ENCODE measurements at regions not wholly inside any gene's neighbourhood (a gene's known extent, or its start where the extent isn't known, plus 50 kb on each side); places are given as distances from the start of the nearest gene placed in this dataset.

- no peak for DNase-seq
Measured at GRCh38 chr5:166980666-166981065, 1310.8 kb upstream of the WWC1 start.

GRCh38 chr5:166982226-166982625 lies 1309.2 kb upstream of the WWC1 start:
- DNase-seq = no peak

DNA sequence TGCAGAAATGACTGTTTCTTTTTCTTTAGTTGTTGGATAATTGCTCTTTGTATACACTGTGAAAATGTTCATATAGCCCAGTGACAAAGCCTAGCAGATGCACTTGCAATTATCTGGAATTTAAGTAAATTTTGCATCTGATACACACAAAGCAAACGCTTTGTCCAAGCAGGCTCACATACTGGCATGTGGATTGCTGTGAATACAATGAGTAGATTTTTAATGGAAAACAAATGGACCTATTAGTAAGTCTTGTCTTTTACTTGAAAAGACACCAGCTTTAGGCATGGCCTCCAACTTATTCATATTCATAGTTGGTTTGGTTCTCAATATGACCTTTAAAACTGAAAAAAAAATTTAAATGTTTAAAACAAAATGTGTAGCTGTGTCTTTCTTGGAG lies 1299.8 kb upstream of the WWC1 start:
- DNase-seq = no peak

- DNase-seq = no peak
Measured at GRCh38 chr5:166992108-166992507, 1299.3 kb upstream of the WWC1 start.

- no peak for DNase-seq
Measured at GRCh38 chr5:166992874-166993722, 1298.3 kb upstream of the WWC1 start.

GRCh38 chr5:166994226-166994625 lies 1297.2 kb upstream of the WWC1 start:
- no peak for DNase-seq

DNA sequence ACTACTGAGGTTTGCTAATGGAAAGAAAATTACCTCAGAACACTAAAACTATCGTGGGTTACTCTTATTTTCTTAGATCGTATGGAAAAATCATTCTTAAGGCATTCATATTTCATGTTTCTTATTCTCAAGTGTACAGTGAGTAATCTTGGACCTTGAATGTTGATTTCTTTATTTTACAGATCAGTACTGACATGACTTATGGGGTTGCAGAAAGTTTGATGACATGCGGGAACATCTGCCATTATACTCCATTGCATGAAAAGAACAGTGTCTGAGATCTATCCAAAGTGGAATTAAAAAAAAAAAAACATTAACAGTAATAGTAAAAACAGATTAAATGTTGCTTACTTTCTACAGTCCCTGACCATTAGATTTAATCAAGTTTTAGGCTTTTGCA lies 1290.2 kb upstream of the WWC1 start:
- no peak for DNase-seq

GRCh38 chr5:167008705-167009104 lies 1282.7 kb upstream of the WWC1 start:
- no peak for DNase-seq

DNA sequence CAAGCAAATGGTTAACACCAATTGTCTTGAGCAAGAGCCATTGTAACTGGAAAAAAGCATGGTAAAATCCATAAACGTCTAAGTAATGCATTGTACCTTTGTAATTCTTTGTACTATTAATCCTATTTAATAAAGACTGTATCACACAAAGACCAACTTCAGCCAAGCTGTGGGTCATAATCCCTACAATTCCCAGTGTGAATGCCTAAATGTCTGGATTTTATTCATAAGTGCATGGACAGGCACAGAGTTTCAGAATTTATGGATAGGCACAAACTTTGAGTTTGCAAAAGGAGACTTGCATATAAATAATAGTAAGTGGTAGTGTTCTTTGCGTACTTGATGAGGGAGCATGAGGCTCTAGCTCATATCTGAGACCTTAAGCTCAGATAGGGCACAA lies 1280.2 kb upstream of the WWC1 start:
- no peak for DNase-seq

GRCh38 chr5:167012123-167013034 lies 1279.1 kb upstream of the WWC1 start:
- DNase-seq = no peak

DNA sequence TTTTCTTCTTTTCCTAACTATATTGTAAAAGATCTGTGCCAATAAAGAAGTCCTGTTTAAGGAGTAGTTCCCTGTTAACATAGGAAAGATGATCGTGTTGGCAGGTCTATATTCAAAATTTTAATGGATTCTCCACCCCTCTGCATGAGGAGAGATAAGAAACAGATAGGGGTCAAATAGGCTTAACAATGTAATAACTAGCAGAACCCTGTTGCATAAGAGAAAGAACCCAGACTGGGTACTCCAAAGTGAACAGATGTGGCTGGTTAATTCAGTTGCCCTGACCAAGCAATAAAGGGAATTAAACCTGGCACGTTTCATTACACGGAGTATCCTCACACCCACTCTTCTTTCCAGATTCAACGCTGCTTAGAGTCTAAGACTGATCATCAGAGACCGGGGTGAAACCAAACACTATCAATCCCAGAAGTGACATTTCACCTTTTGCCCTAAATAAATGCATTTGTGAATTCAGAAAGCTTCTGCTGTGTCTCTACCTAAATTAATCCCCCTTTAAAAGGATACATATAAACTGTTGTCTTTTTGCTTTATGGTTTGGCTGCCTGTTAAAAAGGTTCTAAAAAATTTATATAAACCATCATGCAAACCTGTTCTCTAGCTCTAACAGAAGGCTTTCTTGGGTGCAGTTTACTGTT lies 1276.9 kb upstream of the WWC1 start:
- no peak for DNase-seq

- no peak for DNase-seq
Measured at GRCh38 chr5:167020418-167020817, 1271.0 kb upstream of the WWC1 start.

GRCh38 chr5:167029488-167029887 lies 1262.0 kb upstream of the WWC1 start:
- DNase-seq = no peak

- no peak for DNase-seq
Measured at GRCh38 chr5:167030500-167031120, 1260.8 kb upstream of the WWC1 start.

- no peak for DNase-seq
Measured at GRCh38 chr5:167036585-167036984, 1254.9 kb upstream of the WWC1 start.

- DNase-seq = no peak
Measured at GRCh38 chr5:167049043-167049663, 1242.3 kb upstream of the WWC1 start.

DNA sequence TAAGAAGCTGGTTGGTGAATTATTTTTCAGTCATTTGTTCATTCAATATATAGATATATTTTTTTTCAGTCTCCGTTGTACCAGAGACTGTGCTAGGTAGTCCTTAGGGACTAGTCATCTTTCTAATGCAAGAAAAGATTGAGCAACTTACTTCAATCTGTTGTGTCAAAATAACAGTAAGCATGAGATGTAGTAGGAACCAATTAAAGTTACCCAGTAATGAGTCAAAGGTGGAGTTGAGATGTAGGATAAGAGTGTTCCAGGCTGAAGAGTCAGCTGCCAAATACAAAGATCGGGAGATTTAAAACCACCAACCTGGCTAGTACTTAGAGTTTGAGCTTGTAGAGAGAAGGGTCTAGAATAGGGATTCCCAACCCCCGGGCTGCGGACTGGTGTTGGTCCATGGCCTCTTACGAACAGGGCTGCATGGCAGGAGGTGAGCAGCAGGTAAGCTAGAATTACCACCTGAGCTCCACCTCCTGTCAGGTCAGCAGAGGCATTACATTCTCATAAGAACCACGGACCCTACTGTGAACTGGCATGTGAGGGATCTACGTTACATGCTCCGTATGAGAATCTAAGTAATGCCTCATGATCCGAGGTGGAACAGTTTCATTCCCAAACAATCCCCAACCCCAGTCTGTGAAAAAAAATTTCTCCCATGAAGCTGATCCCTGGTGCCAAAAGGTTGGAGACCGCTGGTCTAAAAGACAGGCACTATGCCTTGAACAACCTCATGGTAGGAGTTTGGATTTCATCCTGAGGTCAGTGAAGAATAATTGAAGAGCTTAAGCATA lies 1241.5 kb upstream of the WWC1 start:
- DNase-seq = no peak

- no peak for DNase-seq
Measured at GRCh38 chr5:167050568-167051401, 1240.7 kb upstream of the WWC1 start.

DNA sequence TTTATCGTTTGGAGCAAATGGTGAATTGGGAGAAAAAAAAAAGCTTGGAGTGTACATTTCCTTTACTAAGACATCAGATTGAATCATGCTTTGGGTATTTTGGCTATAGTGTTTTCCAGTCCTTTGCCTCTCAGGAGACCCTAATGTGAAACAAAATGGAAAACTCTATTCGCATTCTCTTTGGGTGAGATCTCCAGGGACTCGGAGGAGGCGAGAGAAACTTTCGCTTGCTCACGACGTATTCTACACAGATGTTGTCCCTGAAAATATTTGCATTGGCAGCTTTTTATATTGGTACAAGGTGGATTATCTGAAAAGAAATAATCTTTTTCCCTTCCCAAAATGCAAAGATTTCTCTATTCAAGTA lies 1240.1 kb upstream of the WWC1 start:
- DNase-seq = no peak

GRCh38 chr5:167052791-167053190 lies 1238.7 kb upstream of the WWC1 start:
- no peak for DNase-seq

DNA sequence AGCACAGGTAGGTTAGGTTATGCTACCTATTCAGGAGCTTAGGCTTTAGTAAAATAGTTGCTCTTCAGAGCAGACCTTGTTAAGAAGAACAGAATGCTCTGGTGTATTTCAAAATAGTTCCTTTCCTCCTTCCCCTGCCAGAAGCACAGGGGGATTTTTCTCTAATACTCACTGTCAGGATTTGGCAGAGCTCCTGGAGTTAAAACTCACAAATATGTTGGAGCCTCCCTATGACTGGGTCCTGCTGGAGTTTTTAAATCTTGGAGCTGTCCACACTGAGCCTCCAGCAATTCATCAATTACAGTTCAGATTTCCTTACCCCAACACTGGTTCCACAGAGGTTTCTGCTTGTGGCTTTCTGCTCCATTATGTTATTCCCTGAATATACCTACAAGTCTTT lies 1233.8 kb upstream of the WWC1 start:
- DNase-seq = no peak
